AG08395 (cell line): ENCODE measurements at regions not wholly inside any gene's neighbourhood (a gene's known extent, or its start where the extent isn't known, plus 50 kb on each side); places are given as distances from the start of the nearest gene placed in this dataset.
"Not testable (repeated sequence)": the region's sequence is repeated elsewhere in the genome, so short reads cannot be mapped to it uniquely, and the experiment has no call there.

Experiments
- DNase-seq: peaks from one replicate; pipeline ENCODE4 v3.0.0; 2012; ENCODE audit warnings: mixed read lengths, low spot score

- no peak for DNase-seq
Measured at GRCh38 chr2:36235426-36235825, 120.2 kb upstream of the CRIM1 start.

GRCh38 chr2:36223259-36223658 is 132.3 kb upstream of the CRIM1 start:
- no peak for DNase-seq

GRCh38 chr2:36222485-36222884 is 133.1 kb upstream of the CRIM1 start:
- DNase-seq = no peak

GRCh38 chr2:36214691-36215090 is 140.9 kb upstream of the CRIM1 start:
- no peak for DNase-seq

GRCh38 chr2:36203366-36203765 is 152.2 kb upstream of the CRIM1 start:
- no peak for DNase-seq

- DNase-seq = no peak
Measured at GRCh38 chr2:36197181-36197971, 158.2 kb upstream of the CRIM1 start.

- DNase-seq = no peak
Measured at GRCh38 chr2:36193680-36194079, 161.9 kb upstream of the CRIM1 start.

GRCh38 chr2:36192983-36193382 is 162.6 kb upstream of the CRIM1 start:
- no peak for DNase-seq

GRCh38 chr2:36190097-36190496 is 165.5 kb upstream of the CRIM1 start:
- no peak for DNase-seq

GRCh38 chr2:36185624-36186023 is 170.0 kb upstream of the CRIM1 start:
- no peak for DNase-seq

- no peak for DNase-seq
Measured at GRCh38 chr2:36184848-36185247, 170.7 kb upstream of the CRIM1 start.

- DNase-seq = not testable (repeated sequence)
Measured at GRCh38 chr2:36180789-36181482, 174.6 kb upstream of the CRIM1 start.

GRCh38 chr2:36180293-36180692 is 175.3 kb upstream of the CRIM1 start:
- DNase-seq = not testable (repeated sequence)

GRCh38 chr2:36179668-36180269 is 175.8 kb upstream of the CRIM1 start:
- not testable (repeated sequence) for DNase-seq

- DNase-seq = no peak
Measured at GRCh38 chr2:36178384-36178783, 177.2 kb upstream of the CRIM1 start.

- DNase-seq = no peak
Measured at GRCh38 chr2:36177282-36177681, 178.3 kb upstream of the CRIM1 start.

- no peak for DNase-seq
Measured at GRCh38 chr2:36174920-36175319, 180.7 kb upstream of the CRIM1 start.

- DNase-seq = no peak
Measured at GRCh38 chr2:36173760-36174404, 181.7 kb upstream of the CRIM1 start.

- DNase-seq = no peak
Measured at GRCh38 chr2:36172824-36173223, 182.8 kb upstream of the CRIM1 start.

- DNase-seq = no peak
Measured at GRCh38 chr2:36170805-36171204, 184.8 kb upstream of the CRIM1 start.

- no peak for DNase-seq
Measured at GRCh38 chr2:36169843-36170242, 185.7 kb upstream of the CRIM1 start.

- no peak for DNase-seq
Measured at GRCh38 chr2:36168115-36168514, 187.5 kb upstream of the CRIM1 start.

- DNase-seq = no peak
Measured at GRCh38 chr2:36165132-36165531, 190.4 kb upstream of the CRIM1 start.
